ENCODE measurements at regions not wholly inside any gene's neighbourhood (a gene's known extent, or its start where the extent isn't known, plus 50 kb on each side); places are given as distances from the start of the nearest gene placed in this dataset.
"Not testable (repeated sequence)": the region's sequence is repeated elsewhere in the genome, so short reads cannot be mapped to it uniquely, and the experiment has no call there.

- no peak for DNase-seq (ENCODE audit: low spot score)
Measured at GRCh38 chr5:105167092-105167491, 1604.5 kb upstream of the NUDT12 start.

GRCh38 chr5:105163547-105163946, 1601.0 kb upstream of the NUDT12 start:
- no peak for DNase-seq (ENCODE audit: low spot score)

GRCh38 chr5:105162557-105162956, 1600.0 kb upstream of the NUDT12 start:
- DNase-seq (ENCODE audit: low spot score), result not testable (repeated sequence)

GRCh38 chr5:105158526-105158925, 1595.9 kb upstream of the NUDT12 start:
- DNase-seq (ENCODE audit: low spot score), result no peak

- DNase-seq (ENCODE audit: low spot score), result no peak
Measured at GRCh38 chr5:105150323-105150722, 1587.7 kb upstream of the NUDT12 start.

GRCh38 chr5:105146867-105147266, 1584.3 kb upstream of the NUDT12 start:
- no peak for DNase-seq (ENCODE audit: low spot score)

- no peak for DNase-seq (ENCODE audit: low spot score)
Measured at GRCh38 chr5:105145152-105145551, 1582.6 kb upstream of the NUDT12 start.

GRCh38 chr5:105134328-105134727, 1571.7 kb upstream of the NUDT12 start:
- DNase-seq (ENCODE audit: low spot score), result no peak

- no peak for DNase-seq (ENCODE audit: low spot score)
Measured at GRCh38 chr5:105133087-105133486, 1570.5 kb upstream of the NUDT12 start.

GRCh38 chr5:105132581-105132980, 1570.0 kb upstream of the NUDT12 start:
- no peak for DNase-seq (ENCODE audit: low spot score)

- no peak for DNase-seq (ENCODE audit: low spot score)
Measured at GRCh38 chr5:105131045-105131444, 1568.5 kb upstream of the NUDT12 start.

GRCh38 chr5:105101577-105101976, 1539.0 kb upstream of the NUDT12 start:
- DNase-seq (ENCODE audit: low spot score), result no peak

GRCh38 chr5:105088961-105089360, 1526.4 kb upstream of the NUDT12 start:
- DNase-seq (ENCODE audit: low spot score), result no peak

- DNase-seq (ENCODE audit: low spot score), result no peak
Measured at GRCh38 chr5:105088102-105088501, 1525.5 kb upstream of the NUDT12 start.

GRCh38 chr5:105057893-105058292, 1495.3 kb upstream of the NUDT12 start:
- no peak for DNase-seq (ENCODE audit: low spot score)

- no peak for DNase-seq (ENCODE audit: low spot score)
Measured at GRCh38 chr5:105057001-105057436, 1494.4 kb upstream of the NUDT12 start.

GRCh38 chr5:105054406-105054805, 1491.8 kb upstream of the NUDT12 start:
- no peak for DNase-seq (ENCODE audit: low spot score)

GRCh38 chr5:105042623-105043022, 1480.0 kb upstream of the NUDT12 start:
- DNase-seq (ENCODE audit: low spot score), result no peak

- not testable (repeated sequence) for DNase-seq (ENCODE audit: low spot score)
Measured at GRCh38 chr5:105036814-105037213, 1474.2 kb upstream of the NUDT12 start.

- DNase-seq (ENCODE audit: low spot score), result no peak
Measured at GRCh38 chr5:105034401-105034763, 1471.8 kb upstream of the NUDT12 start.

GRCh38 chr5:105033637-105034400, 1471.2 kb upstream of the NUDT12 start:
- no peak for DNase-seq (ENCODE audit: low spot score)

- no peak for DNase-seq (ENCODE audit: low spot score)
Measured at GRCh38 chr5:105032917-105033316, 1470.3 kb upstream of the NUDT12 start.

- no peak for DNase-seq (ENCODE audit: low spot score)
Measured at GRCh38 chr5:105030153-105030552, 1467.6 kb upstream of the NUDT12 start.

GRCh38 chr5:105015098-105015497, 1452.5 kb upstream of the NUDT12 start:
- no peak for DNase-seq (ENCODE audit: low spot score)

All from COLO829 (cell line).